ENCODE measurements at regions not wholly inside any gene's neighbourhood (a gene's known extent, or its start where the extent isn't known, plus 50 kb on each side); places are given as distances from the start of the nearest gene placed in this dataset.

DNA sequence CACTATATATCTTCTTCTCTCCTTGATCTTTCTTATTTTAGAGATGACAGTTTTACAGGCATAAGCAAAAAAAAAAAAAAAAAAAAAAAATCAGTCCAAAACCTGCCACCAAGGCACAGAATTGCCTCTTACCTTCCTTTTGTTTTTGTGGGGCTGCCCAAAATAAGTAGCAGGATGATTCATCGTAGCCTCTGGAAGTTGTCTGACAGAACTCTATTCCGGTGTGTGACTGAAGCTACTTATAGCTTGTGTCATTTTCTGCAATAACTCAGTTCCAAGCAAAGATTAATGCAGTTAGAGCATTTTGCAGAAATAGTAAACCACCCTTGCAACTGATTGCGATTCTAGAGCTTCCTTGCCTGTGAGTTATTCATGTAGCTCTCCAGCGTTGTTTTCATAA lies 186.8 kb downstream of the KIF2B start:
- DNase-seq, result no peak

DNA sequence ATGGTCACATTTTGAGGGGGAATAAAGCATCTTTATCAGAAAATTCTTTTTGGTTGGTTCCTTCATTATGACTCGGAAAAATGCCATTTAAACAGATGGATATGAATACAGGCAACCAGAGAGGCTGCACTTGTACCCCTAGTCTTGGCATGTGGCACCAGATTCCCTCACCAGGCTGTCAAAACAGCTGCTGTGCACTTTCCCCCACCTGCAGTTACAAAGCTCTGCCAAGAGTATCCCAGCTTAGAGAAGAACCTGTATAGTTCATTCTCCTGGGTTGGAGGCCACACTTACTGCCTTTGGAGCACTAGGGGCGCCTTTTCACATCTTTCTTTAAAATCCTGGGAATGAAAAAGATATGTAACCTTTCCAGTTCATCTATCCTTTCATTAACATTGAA lies 190.3 kb downstream of the KIF2B start:
- DNase-seq, result peak; percentile 14

DNA sequence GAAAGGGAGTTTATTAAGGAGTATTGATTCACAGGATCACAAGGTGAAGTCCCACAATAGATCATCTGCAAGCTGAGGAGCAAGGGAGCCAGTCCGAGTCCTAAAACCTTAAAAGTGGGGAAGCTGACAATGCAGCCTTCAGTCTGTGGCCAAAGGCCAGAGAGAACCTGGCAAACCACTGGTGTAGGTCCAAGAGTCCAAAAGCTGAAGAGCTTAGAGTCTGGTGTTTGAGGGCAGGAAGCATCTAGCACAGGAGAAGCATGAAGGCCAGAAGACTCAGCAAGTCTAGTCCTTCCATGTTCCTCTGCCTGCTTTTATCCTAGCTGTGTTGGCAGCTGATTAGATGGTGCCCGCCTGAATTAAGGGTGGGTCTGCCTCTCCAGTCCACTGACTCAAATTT lies 193.0 kb downstream of the KIF2B start:
- DNase-seq, result no peak

DNA sequence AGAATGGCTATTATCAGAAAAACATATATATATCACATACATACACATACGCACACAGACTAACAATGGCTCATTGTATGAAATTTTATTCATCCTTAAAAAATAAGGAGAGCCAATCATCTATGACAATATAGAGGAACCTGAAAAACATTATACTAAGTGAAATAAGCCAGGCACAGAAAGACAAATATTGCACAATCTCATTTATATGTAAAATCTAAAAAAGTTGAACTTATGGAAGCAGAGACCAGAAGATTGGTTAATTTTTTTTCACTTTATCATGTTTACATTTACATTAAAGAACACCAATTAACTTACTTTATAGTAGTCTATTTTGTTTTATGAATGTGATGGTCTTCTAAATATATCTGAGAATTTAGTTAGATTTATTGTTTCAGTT lies 198.7 kb downstream of the KIF2B start:
- DNase-seq, result no peak

DNA sequence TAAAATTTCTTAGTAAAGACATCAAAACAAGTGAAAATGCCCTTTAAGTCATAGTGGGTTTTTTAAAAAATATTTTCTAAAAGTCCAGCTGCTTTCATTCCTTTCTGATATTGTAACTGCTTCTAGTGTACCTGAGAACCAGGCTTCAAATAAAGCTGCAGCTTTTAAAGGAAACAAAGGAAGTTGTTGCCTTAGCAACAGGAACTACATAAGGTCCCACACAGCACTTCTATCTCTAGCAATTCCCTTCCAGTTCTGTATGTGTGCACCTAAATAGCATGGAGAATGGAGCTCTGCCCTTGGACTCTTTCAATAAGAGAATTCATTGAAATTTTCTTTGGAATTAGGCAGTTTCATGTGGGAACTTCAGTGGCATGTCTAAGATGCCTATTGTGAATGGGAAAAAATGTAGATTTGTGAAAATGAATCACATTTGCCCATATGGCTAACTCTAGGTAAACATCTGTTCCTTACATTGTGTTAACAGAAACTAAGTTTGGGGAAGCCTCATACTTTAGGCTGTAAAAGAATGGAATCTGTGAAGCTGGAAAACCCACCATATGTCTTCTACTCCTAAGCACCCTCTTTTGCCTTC lies 206.4 kb downstream of the KIF2B start:
- DNase-seq, result no peak

DNA sequence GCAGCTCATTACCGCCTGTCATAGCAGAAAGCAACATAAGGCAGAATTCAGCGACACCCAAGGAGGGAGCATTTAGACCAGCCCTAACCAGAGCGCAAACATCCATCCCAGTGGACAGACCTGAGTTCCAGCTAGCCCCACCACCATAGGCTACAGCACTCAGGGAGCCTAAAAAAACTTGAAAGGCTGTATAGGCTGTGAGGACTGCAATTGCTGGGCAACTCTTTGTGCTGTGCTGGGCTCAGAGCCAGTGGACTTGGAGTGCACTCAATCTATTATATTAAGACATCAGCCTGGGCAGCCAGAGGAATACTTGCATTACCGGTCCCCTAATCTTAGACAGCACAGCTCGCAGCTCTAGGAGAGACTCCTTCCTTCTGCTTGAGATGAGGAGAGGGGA lies 207.3 kb downstream of the KIF2B start:
- DNase-seq, result no peak

DNA sequence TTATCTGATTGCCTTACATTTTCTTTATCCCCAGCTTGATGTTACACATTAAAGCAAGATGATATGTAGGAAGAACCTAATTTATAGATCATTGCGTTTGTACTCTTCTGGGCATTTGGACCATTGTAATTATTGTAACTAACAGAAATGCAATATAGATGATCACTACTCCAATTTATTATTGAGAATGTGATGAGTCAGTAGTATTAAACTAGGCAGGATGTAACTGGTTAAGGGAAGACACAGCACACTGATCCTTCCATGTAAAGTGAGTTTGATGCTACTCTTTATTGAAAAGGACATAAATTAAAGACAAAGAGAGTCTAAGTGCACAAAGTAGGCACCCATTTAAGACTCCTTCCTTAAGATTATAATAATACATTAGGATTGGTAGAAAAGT lies 223.8 kb downstream of the KIF2B start:
- no peak for DNase-seq

DNA sequence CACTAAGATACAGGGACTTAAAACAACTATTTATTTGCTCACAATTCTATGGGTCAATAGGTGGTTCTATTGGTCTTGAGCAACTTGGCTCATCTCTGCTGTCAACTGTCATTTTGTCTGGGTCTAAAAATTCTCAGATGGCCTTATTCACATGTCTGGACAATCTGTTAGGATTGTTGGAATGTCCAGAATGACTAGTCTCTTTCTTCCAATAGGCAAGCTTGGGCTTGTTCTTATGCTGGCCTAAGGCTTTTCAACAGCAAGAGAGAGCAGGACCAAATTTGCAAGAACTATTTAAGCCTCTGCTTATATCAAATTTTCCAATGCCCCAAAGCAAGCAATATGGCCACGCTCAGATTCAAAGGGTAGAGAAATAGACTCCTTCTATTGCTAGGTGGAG lies 240.9 kb downstream of the KIF2B start:
- DNase-seq, result no peak

DNA sequence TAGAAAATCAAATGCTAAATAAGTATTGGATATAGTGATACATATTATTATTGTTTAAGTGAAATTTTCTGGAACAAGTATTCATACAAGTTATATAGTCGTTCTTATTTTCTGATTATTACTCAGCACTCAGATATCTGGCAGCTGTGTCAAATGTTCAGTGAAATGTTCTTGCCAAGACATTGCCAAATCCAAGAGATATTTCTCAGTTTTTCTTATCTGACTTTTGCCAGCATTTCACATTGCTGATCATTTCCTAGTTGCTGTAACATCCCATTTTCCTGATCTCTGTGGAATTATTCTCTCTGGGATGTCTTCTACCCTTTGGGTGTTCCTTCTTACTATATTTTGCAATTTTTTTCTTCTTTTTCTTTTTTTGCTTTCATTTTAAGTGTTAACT lies 262.3 kb downstream of the KIF2B start:
- no peak for DNase-seq

DNA sequence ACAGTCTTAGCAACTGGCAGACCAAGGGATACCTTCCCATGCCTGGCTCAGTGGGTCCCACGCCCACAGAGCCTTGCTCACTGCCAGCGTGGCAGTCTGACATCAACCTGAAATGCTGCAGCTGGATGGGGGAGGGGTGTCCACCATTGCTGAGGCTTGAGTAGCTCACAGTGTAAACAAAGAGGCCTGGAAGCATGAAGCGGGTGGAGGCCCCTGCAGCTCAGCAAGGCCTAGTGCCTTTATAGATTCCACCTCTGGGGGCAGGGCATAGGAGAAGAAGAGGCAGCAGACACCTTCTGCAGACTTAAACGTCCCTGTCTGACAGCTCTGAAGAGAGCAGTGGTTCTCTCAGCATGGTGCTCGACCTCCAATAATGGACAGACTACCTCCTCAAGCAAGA lies 263.2 kb downstream of the KIF2B start:
- peak; percentile 5 for DNase-seq

DNA sequence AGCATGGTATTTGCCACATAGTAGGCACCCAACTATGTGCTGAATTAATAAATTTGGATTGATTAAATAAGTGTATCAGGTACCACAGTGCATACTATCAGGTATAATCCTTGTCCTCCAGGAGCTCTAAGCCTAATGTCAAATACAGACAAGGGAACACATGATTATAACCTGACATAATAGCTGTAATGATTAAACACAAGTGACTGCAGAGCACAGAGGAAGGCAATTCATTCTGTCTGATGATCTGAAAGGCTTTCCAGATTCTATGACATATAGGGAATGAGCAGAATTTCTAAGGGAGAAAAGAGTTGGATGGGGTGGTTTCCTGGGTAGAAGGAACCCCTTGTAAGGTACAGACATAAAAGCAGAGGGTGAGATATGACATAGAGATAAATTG lies 273.5 kb downstream of the KIF2B start:
- no peak for DNase-seq

DNA sequence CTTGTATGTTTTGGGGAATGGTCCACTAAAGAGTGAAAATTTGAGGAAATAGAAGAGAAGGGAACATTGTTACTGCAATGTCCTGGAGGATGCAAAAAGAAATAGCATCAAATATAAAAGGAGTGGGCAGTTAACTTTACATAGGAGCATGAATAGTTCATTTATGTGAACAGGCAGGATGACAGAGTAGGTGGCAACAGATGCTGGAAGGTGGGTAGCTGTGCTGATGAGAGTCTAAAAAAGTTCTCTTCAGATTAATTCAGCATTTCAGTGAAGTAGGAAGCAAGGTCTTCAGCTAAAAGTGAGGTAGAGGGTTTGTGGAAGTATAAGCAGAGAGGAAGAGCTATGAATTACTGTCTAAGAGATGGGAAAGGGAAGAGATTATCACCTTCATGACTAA lies 276.5 kb downstream of the KIF2B start:
- DNase-seq, result no peak

DNA sequence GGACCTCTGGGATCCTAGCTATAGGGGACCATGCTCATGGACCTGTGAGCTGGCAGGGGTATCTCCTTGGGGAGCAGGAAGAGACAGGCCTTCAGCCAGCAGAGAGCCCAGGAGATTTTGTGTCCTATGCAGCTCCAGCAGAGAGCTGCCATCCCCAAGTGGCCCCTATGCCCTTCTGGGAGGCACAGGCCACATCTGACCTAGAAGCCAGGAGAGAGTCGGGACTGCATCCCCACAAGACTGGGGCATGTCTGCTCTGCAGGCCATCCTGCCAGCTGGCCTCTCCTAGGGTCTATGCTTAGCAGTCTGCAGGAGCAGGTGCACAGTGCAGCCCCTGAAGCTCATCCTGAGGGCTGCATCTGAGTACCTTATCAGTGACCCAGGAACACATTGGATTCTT lies 279.5 kb downstream of the KIF2B start:
- DNase-seq, result no peak

DNA sequence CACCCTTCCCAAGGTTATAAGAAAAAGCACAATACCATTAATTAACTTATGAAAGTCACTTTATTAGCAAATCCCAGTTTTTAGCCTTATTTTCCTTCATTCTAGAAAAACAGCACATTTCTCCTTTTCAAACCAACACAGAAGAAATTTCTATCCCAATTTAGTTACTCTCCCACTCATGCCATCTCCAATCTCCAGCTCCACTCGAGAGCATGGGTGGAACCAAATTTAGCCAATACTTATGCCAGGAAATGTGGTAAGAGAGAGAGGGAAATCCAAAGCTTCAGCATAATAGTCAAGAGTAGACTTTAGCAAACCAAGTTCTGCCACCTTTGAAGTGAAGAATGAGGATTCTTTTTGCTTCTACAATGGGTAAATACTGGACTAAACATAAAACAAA lies 288.8 kb downstream of the KIF2B start:
- DNase-seq, result no peak

DNA sequence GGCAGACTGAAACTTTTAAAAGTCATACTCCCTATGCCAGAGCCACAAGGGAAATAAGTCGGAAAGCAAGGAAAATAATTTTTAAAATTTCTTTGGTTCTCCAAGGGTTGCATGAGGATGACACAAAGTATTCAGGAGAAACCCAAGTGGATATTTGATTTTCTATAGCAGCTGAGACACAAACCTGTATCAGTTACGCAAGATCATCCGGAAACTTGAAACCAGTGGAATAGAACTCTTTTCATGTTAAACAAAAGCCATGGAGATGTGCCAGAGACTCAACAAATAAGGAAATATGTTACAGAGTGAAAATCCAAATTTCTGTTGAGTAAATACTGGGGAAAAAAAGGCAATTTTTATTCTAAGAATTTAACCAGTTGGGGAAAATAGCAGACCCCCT lies 294.7 kb downstream of the KIF2B start:
- no peak for DNase-seq

DNA sequence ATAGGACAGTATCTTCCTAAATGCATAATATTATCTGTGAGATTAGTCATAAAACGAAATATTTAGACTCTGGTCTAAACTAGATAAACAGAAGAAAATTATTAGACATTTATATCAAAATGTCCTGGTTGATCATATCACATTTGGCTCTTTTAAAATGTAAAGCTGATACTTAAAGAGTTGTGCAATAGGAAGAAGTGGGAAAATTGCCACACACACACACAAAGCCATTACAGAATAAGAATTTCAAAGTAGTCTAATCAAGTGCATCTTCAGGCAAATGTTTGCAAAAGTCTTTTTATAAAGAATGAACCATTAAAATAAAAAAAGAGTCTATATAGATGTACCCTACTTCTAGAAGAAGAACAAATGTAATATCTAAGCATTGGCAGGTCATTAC lies 301.7 kb downstream of the KIF2B start:
- no peak for DNase-seq

DNA sequence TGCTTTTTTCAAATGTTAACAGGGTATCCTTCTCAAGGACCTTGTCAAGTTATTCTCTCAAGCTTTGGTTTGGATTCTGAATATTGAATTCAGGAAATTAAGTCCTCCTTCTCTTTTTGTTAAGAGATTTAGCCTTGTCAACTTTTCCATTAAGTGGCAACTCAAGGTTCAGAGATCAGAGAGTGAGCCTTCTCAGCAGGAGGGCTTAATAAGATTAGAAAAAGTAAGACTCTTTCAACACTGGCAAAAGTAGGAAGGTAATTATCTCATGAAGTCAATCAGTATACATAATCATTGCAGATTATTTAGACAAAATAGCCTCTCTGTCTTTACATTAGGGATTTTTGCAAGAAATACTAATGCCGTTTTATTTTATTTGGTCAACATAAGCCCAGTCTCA lies 330.7 kb downstream of the KIF2B start:
- peak; percentile 63 for DNase-seq

DNA sequence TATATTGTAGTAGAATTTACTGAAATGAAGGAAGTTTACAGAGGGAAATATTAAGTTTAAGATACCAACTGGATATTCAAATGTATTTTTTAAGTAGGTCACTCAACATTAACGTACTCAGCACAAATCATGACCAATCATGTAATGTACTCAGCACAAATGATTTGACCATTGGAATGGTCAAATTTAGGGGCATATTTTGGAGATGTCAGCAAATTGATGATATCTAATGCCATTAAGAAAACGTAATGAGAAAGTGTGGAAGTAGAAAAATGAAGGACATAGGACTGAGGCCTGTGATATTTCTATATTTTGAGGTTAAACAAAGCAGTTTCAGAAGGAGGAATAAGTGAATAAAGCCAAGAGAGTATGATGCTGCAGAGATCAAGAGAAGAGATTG lies 334.8 kb downstream of the KIF2B start:
- DNase-seq, result no peak

DNA sequence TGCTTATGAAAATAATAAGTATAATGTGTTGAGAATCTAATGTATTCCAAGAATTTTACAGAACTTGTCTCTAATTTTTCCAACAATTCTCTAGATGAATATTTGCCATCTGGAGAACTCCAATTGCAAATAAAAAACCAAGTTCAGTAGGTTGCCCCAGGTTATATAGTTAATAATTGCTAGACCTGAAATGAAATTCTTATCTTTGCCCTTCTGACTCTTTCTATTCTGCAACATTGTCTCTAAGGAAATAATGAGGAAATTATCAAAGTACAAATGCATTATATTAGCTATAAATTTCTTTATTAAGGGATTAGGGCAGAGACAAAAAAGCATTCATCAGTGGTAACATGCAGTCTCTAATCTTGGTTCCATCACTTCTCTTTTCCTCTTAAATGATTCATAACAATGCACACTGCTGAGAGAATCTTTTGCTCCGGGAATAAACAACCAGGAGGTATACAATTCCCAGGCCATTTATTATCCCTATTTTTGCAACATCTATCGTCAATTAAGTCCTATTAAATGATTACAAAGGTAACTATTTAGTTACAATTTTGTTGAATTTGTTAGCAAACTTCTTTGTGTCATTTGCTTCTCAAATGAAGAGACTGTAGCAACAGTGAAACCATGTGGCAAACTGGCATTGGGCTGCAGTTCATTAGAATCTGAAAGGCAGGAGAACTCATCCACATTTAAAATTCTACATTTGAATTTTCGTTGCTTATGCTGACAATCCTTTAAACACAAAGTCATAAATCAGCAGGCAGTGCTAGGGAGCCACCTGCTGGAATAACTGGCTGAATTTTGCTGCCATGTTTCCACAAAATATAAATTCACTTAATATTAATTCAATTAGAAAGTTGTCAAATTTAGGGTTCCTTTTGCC lies 349.6 kb downstream of the KIF2B start:
- DNase-seq, result peak; percentile 29

DNA sequence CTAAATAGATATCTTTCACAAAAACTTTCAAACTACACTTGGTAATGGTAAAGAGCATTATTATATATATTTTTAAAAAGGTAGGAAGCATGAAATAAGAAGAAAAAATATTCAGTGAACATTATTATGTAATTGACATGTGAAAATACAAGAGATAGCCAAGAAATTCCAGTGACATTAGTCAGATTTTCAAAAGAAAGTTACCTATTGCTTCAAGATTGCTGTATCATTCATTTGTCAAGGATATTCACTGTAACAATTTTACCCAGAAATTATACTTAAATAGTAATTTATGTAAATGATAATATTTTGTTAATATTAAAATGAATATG lies 350.2 kb downstream of the KIF2B start:
- no peak for DNase-seq

DNA sequence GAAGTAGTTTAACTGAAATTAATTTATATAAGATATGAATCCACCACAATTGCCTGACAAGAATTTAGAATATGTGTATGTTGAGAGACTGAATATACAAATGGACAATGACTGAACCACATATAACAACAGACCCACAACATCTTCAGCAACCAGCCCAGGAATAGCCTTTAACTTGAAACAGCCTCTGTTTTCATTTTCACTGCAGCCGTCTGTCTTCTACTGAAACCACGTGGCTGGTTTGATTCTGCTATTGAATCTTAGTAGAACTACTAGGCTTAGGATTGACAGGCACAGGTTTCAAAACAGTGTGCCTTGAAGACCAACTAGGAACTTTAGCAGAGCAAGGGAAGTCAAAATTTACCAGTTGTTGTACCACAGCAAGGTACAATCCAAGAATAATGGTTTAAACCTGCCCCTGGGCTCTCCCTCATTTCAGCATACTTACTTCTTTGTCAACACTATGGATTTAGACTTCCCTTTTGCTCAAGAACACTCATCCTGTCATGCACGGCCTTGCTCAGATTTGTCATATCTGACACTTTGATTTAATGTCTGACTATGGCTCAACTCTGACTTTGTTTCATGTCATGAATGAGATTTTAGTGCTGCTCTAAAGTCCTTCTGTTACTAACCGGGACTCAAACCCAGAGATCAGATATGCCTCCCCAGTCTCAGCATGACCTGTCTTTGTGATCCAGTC lies 355.0 kb downstream of the KIF2B start:
- DNase-seq, result no peak

DNA sequence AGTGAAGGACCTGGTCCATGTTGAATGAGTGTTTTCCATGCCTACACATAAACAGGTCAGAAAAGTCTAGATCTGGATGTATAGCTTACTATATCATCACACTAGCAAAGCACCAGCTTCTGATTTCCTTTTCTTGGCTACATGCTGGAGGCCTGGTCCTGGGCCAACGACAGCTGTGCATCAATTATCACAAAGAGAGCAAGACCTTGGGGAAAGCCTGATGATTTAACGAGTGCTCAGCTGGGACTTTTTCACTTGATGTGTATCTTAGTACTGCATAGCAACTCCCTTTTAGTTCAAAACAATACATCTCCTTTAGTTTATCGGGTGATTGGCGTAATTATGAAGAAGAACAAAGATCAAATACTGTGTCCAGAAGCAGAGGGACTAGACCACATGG lies 358.2 kb downstream of the KIF2B start:
- DNase-seq, result peak; percentile 22

DNA sequence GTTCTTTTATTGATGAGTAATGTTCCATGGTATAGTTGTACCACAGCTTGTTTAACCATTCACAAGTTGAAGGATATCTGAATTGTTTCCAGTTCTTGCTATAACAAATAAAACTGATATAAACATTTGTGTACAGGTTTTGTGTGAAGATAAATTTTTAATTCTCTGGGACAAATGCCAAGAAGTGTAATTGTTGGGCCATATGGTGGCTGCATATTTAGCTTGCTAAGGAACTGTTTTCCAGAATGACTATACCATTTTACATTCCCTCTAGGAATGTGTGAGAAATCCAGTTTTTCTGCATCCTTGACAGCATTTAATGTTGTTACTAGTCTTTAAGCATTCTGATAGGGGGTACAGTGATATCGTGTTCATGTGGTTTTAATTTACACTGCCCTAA lies 368.5 kb downstream of the KIF2B start:
- no peak for DNase-seq

DNA sequence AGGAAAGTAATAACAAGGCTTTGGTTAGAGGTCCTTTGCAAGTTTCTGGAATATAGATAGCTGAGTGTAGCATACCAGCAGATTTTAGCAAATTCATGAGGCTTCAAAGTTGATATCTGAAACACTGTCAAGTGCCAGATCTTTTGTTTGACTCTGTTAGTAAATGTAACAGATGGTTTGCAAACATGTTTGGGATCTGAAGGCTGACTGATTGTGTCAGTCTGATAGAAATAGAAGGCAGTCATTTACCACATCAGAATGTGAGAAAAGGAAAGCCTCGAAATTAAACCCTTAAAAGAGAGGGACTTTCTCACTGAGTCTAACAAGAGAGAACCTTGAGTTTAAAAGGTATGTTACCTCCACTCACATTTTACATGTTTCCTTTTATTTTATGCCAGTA lies 371.5 kb downstream of the KIF2B start:
- no peak for DNase-seq
